B cell (primary cell): ENCODE measurements at regions not wholly inside any gene's neighbourhood (a gene's known extent, or its start where the extent isn't known, plus 50 kb on each side); places are given as distances from the start of the nearest gene placed in this dataset.

ENCODE experiments used
- EZH2 ChIP-seq: IDR thresholded peaks from 2 replicates; pipeline ENCODE4 v1.6.1; 2012; ENCODE audit warnings: borderline replicate concordance, low read depth, mild to moderate bottlenecking, moderate library complexity, low read length; ENCODE audit not compliant: insufficient read depth, poor library complexity, severe bottlenecking
- TF ChIP-seq, protein P1 (sequence below): fragments of 200-600 bp; IDR thresholded peaks from one replicate; pipeline ENCODE4 v1.8.0; 2022; ENCODE audit warnings: antibody characterized with exemption, mild to moderate bottlenecking

DNA sequence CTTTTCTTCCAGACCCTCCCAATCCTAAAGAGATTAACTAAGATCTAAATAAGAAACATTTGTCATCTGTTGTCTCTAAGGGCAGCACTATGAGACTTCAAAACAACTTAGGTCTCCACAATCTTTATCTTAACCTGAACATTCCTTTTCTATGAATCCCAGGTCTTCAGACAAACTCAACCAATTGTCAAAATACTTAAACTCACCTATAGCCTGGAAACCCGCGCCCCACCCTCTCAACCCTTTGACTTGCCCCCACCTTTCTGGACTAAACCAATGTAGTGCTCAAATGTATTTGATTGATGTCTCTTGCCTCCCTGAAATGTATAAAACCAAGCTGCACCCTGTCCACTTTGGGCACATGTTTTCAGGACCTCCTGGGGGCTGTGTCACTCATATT lies 76.5 kb upstream of the DMRT1 start:
- TF ChIP-seq, protein P1, sequence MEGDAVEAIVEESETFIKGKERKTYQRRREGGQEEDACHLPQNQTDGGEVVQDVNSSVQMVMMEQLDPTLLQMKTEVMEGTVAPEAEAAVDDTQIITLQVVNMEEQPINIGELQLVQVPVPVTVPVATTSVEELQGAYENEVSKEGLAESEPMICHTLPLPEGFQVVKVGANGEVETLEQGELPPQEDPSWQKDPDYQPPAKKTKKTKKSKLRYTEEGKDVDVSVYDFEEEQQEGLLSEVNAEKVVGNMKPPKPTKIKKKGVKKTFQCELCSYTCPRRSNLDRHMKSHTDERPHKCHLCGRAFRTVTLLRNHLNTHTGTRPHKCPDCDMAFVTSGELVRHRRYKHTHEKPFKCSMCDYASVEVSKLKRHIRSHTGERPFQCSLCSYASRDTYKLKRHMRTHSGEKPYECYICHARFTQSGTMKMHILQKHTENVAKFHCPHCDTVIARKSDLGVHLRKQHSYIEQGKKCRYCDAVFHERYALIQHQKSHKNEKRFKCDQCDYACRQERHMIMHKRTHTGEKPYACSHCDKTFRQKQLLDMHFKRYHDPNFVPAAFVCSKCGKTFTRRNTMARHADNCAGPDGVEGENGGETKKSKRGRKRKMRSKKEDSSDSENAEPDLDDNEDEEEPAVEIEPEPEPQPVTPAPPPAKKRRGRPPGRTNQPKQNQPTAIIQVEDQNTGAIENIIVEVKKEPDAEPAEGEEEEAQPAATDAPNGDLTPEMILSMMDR, result no peak
- TF ChIP-seq EZH2, result no peak
